ENCODE measurements at regions not wholly inside any gene's neighbourhood (a gene's known extent, or its start where the extent isn't known, plus 50 kb on each side); places are given as distances from the start of the nearest gene placed in this dataset.

- TF ChIP-seq REST (IDR thresholded peaks at IDR 0.05) (no peak), RNF2 (IDR thresholded peaks at IDR 0.05; ENCODE audit: borderline replicate concordance, low read depth) (no peak), EP300 (IDR thresholded peaks at IDR 0.05) (no peak), HES2 (IDR thresholded peaks at IDR 0.05) (no peak), CHD2 (IDR thresholded peaks at IDR 0.05; ENCODE audit: low read length, partially characterized antibody) (no peak)
Observed at GRCh38 chr6:167496707-167497106, 171.8 kb downstream of the TTLL2 start (continued).

GRCh38 chr6:167497428-167498056, 172.7 kb downstream of the TTLL2 start:
- ATAC-seq, result no peak
- POLR2A ChIA-PET, result no interaction called here
- no peak for FAIRE-seq
- DNase-seq (ENCODE audit: low read depth in 1 of 2, low spot score in 1 of 2), result peak in 1 of 2 experiments; percentile 31
- WGBS (ENCODE audit: missing lambda C conversion rate), result 46% methylated on average over 14 of the region's 14 CpGs
- no peak overlapping the region for H3K4me3 ChIP-seq
- H3K4me1 ChIP-seq, result no peaks in the 10 kb centered on the region
- CTCF ChIA-PET, result no interaction called here
- H3K4me2 ChIP-seq, result 0 out of 3 replicates have a peak overlapping the region, but pooled peaks have one; percentile 19
- H3K9me3 ChIP-seq, result no peaks in the 10 kb centered on the region
- H3K27ac ChIP-seq, result no peak overlapping the region
- TF ChIP-seq EHMT2 (IDR thresholded peaks at IDR 0.05; ENCODE audit: low read depth), result no peak
- TF ChIP-seq CBX2 (IDR thresholded peaks at IDR 0.05; ENCODE audit: borderline replicate concordance, low read depth), result no peak
- TF ChIP-seq FOSL2 (IDR thresholded peaks at IDR 0.05), result no peak
- TF ChIP-seq FOSL2 (CRISPR knock-in tag; IDR thresholded peaks at IDR 0.05), result no peak
- no peak for TF ChIP-seq HDAC2 (IDR thresholded peaks at IDR 0.05)
- TF ChIP-seq HMGXB4 (CRISPR knock-in tag; IDR thresholded peaks at IDR 0.05; ENCODE audit: borderline replicate concordance), result no peak
- TF ChIP-seq ZC3H11A (IDR thresholded peaks at IDR 0.05), result no peak
- TF ChIP-seq HOXA7 (CRISPR knock-in tag; IDR thresholded peaks at IDR 0.05), result no peak
- TF ChIP-seq RNF2 (IDR thresholded peaks at IDR 0.05; ENCODE audit: borderline replicate concordance, low read depth), result no peak
- no peak for TF ChIP-seq TP53 (CRISPR knock-in tag; IDR thresholded peaks at IDR 0.05)
- no peak for TF ChIP-seq HES2 (IDR thresholded peaks at IDR 0.05)
- no peak for TF ChIP-seq CHD4 (IDR thresholded peaks at IDR 0.05; ENCODE audit: borderline replicate concordance)
- no peak for TF ChIP-seq JUN (IDR thresholded peaks at IDR 0.05)
- no peak for TF ChIP-seq RCOR1 (IDR thresholded peaks at IDR 0.05; ENCODE audit: low read depth, low read length)
- no peak for TF ChIP-seq ZNF302 (CRISPR knock-in tag; IDR thresholded peaks at IDR 0.05)
- no peak for TF ChIP-seq CHD2 (IDR thresholded peaks at IDR 0.05; ENCODE audit: low read length, partially characterized antibody)

GRCh38 chr6:167499161-167499660, 174.3 kb downstream of the TTLL2 start:
- ATAC-seq, result no peak
- H3K9me3 ChIP-seq, result no peaks in the 10 kb centered on the region
- FAIRE-seq, result no peak
- ChIA-PET CTCF (no interaction called here), POLR2A (no interaction called here)
- no peaks in the 10 kb centered on the region for H3K4me1 ChIP-seq
- H3K4me2 ChIP-seq, result no peak overlapping the region
- TF ChIP-seq CTCF (IDR thresholded peaks at IDR 0.05) (no peak), NR3C1 (IDR thresholded peaks at IDR 0.05) (no peak), PHF8 (IDR thresholded peaks at IDR 0.05; ENCODE audit: borderline replicate concordance, low read depth) (no peak), HDAC2 (IDR thresholded peaks at IDR 0.05) (no peak)
- no peak for DNase-seq (ENCODE audit: low read depth in 1 of 2, low spot score in 1 of 2)
- no peak overlapping the region for H3K4me3 ChIP-seq
- 67% methylated on average over 7 of the region's 7 CpGs for WGBS (ENCODE audit: missing lambda C conversion rate)
- H3K27ac ChIP-seq, result no peak overlapping the region

Measured in A549 (cell line).